GM23338 (cell line): ENCODE measurements at regions not wholly inside any gene's neighbourhood (a gene's known extent, or its start where the extent isn't known, plus 50 kb on each side); places are given as distances from the start of the nearest gene placed in this dataset.

ENCODE experiments used
- ATAC-seq: fragments of 200-7000 bp; cut with Tn5 transposase; 3 replicates; pipeline ENCODE4 v1.9.1; 2020
- DNase-seq: peaks from one replicate; pipeline ENCODE4 v3.0.0-alpha.2; 2015; ENCODE audit warnings: low spot score
- H2AFZ ChIP-seq: fragments of 200-600 bp; sonication (generic); 2 replicates; pipeline ENCODE4 v1.8.0; 2016; ENCODE audit warnings: antibody characterized with exemption, mild to moderate bottlenecking, moderate library complexity
- H3F3A ChIP-seq: fragments of 200-600 bp; sonication (generic); replicated peaks from 2 replicates; pipeline ENCODE4 v1.8.0; 2017; ENCODE audit warnings: antibody characterized with exemption, mixed run types, low read depth
- H3K27ac ChIP-seq: fragments of 200-600 bp; sonication (generic); 2 replicates; pipeline ENCODE4 v1.6.1; 2016; ENCODE audit warnings: low read depth
- H3K27me3 ChIP-seq: fragments of 200-600 bp; sonication (generic); 2 replicates; pipeline ENCODE4 v1.8.0; 2016; ENCODE audit warnings: mild to moderate bottlenecking, mixed run types, moderate library complexity; ENCODE audit not compliant: insufficient read depth
- H3K36me3 ChIP-seq: fragments of 200-600 bp; sonication (generic); 2 replicates; pipeline ENCODE4 v1.8.0; 2016; ENCODE audit warnings: mild to moderate bottlenecking; ENCODE audit not compliant: insufficient read depth
- H3K4me1 ChIP-seq: fragments of 200-600 bp; sonication (generic); 2 replicates; pipeline ENCODE4 v1.8.0; 2016; ENCODE audit warnings: mild to moderate bottlenecking, moderate library complexity; ENCODE audit not compliant: insufficient read depth
- H3K4me2 ChIP-seq: fragments of 200-600 bp; sonication (generic); 2 replicates; pipeline ENCODE4 v1.7.1; 2017; ENCODE audit warnings: mixed run types
- H3K4me3 ChIP-seq: fragments of 200-600 bp; sonication (generic); 2 replicates; pipeline ENCODE4 v1.6.1; 2016; ENCODE audit warnings: mixed run types
- H3K79me2 ChIP-seq: fragments of 200-600 bp; sonication (generic); replicated peaks from 2 replicates; pipeline ENCODE4 v1.8.0; 2017; ENCODE audit warnings: mild to moderate bottlenecking; ENCODE audit not compliant: insufficient read depth
- H3K9me2 ChIP-seq: fragments of 200-600 bp; sonication (generic); 2 replicates; pipeline ENCODE4 v1.8.0; 2017; ENCODE audit not compliant: insufficient read depth
- H4K20me1 ChIP-seq: fragments of 200-600 bp; sonication (generic); replicated peaks from 2 replicates; pipeline ENCODE4 v1.8.0; 2017; ENCODE audit warnings: mild to moderate bottlenecking; ENCODE audit not compliant: insufficient read depth
- H3K27ac Mint-ChIP-seq: 2 replicates; pipeline ENCODE4 v1.8.0; 2020; ENCODE audit warnings: inconsistent platforms, mild to moderate bottlenecking, moderate library complexity, mixed read lengths
- H3K27me3 Mint-ChIP-seq: 3 replicates; pipeline ENCODE4 v1.8.0; 2022; ENCODE audit warnings: low read depth, mild to moderate bottlenecking, moderate library complexity, mixed read lengths, inconsistent platforms; ENCODE audit not compliant: insufficient read depth, poor library complexity
- H3K36me3 Mint-ChIP-seq: 3 replicates; pipeline ENCODE4 v1.8.0; 2021; ENCODE audit warnings: low read depth, mild to moderate bottlenecking, inconsistent platforms, moderate library complexity, mixed read lengths
- H3K4me1 Mint-ChIP-seq: 3 replicates; pipeline ENCODE4 v1.8.0; 2020; ENCODE audit warnings: mild to moderate bottlenecking, inconsistent platforms, mixed read lengths
- H3K4me3 Mint-ChIP-seq: 3 replicates; pipeline ENCODE4 v1.8.0; 2021; ENCODE audit warnings: moderate library complexity, mild to moderate bottlenecking, inconsistent platforms, mixed read lengths
- H3K9me3 Mint-ChIP-seq: 3 replicates; pipeline ENCODE4 v1.8.0; 2020; ENCODE audit warnings: moderate library complexity, mild to moderate bottlenecking, inconsistent platforms, mixed read lengths
- CREB1 ChIP-seq: fragments of 250-450 bp; sonication (Bioruptor Pico); IDR thresholded peaks from 2 replicates; pipeline ENCODE4 v1.5.0; 2020; ENCODE audit warnings: low read depth, mild to moderate bottlenecking, moderate library complexity
- CTCF ChIP-seq, 2 experiments: fragments of 200-600 bp in 1 of 2; sonication (generic) in 1 of 2; conservative IDR thresholded peaks; 2 replicates each; pipeline versions ENCODE4 v1.5.1 to v1.6.1; 2016 to 2017; ENCODE audit warnings: antibody characterized with exemption in 2 of 2, low read depth in 2 of 2, mild to moderate bottlenecking in 2 of 2, moderate library complexity in 1 of 2
- ETS1 ChIP-seq: IDR thresholded peaks from 2 replicates; pipeline ENCODE4 v1.6.1; 2016; ENCODE audit warnings: antibody characterized with exemption
- EZH2 ChIP-seq: fragments of 200-600 bp; sonication (generic); IDR thresholded peaks from one replicate; pipeline ENCODE4 v1.8.0; 2017; ENCODE audit warnings: antibody characterized with exemption, mild to moderate bottlenecking, low read depth; ENCODE audit not compliant: unreplicated experiment
- EZH2phosphoT487 ChIP-seq: fragments of 200-600 bp; sonication (generic); IDR thresholded peaks from one replicate; pipeline ENCODE4 v1.8.1; 2018; ENCODE audit warnings: antibody characterized with exemption; ENCODE audit not compliant: unreplicated experiment
- ZNF114 ChIP-seq: fragments of 250-450 bp; sonication (Bioruptor Pico); IDR thresholded peaks from 2 replicates; pipeline ENCODE4 v1.5.0; 2020; ENCODE audit warnings: mild to moderate bottlenecking, moderate library complexity
- ZNF462 ChIP-seq: fragments of 250-450 bp; sonication (Bioruptor Pico); IDR thresholded peaks from 2 replicates; pipeline ENCODE4 v1.5.0; 2020; ENCODE audit warnings: mild to moderate bottlenecking, moderate library complexity

GRCh38 chr1:88581703-88582102 is 102.4 kb upstream of the PKN2 start:
- no peaks in the 10 kb centered on the region for H3K79me2 ChIP-seq
- no peaks in the 10 kb centered on the region for H3K27me3 ChIP-seq
- Mint-ChIP-seq H3K27me3 (peaks cover 4% of the 10 kb centered on the region), H3K4me3 (no peak overlapping the region), H3K4me1 (no peaks in the 10 kb centered on the region), H3K27ac (no peak overlapping the region), H3K36me3 (no peaks in the 10 kb centered on the region), H3K9me3 (no peaks in the 10 kb centered on the region)
- TF ChIP-seq EZH2 = no peak
- no peak for TF ChIP-seq CREB1 (CRISPR knock-in tag)
- no peak for TF ChIP-seq ZNF462 (CRISPR knock-in tag)
- TF ChIP-seq ETS1 = no peak
- no peak for TF ChIP-seq EZH2phosphoT487
- no peak for TF ChIP-seq CTCF (conservative IDR thresholded peaks at IDR 0.05; ENCODE audit: low read depth in 2 of 2)
- TF ChIP-seq ZNF114 = no peak
- H3K4me1 ChIP-seq = no peaks in the 10 kb centered on the region
- H3K4me3 ChIP-seq = no peak overlapping the region
- H3K4me2 ChIP-seq = no peak overlapping the region
- no peaks in the 10 kb centered on the region for H4K20me1 ChIP-seq
- no peak overlapping the region for H2AFZ ChIP-seq
- DNase-seq (no peak), ATAC-seq (no peak)
- no peaks in the 10 kb centered on the region for H3K36me3 ChIP-seq
- no peak overlapping the region for H3K27ac ChIP-seq
- H3K9me2 ChIP-seq = peaks cover 6% of the 10 kb centered on the region; the same call in 1 of the 2 replicates
- H3F3A ChIP-seq = no peaks in the 10 kb centered on the region
